ENCODE measurements at regions not wholly inside any gene's neighbourhood (a gene's known extent, or its start where the extent isn't known, plus 50 kb on each side); places are given as distances from the start of the nearest gene placed in this dataset.

DNA sequence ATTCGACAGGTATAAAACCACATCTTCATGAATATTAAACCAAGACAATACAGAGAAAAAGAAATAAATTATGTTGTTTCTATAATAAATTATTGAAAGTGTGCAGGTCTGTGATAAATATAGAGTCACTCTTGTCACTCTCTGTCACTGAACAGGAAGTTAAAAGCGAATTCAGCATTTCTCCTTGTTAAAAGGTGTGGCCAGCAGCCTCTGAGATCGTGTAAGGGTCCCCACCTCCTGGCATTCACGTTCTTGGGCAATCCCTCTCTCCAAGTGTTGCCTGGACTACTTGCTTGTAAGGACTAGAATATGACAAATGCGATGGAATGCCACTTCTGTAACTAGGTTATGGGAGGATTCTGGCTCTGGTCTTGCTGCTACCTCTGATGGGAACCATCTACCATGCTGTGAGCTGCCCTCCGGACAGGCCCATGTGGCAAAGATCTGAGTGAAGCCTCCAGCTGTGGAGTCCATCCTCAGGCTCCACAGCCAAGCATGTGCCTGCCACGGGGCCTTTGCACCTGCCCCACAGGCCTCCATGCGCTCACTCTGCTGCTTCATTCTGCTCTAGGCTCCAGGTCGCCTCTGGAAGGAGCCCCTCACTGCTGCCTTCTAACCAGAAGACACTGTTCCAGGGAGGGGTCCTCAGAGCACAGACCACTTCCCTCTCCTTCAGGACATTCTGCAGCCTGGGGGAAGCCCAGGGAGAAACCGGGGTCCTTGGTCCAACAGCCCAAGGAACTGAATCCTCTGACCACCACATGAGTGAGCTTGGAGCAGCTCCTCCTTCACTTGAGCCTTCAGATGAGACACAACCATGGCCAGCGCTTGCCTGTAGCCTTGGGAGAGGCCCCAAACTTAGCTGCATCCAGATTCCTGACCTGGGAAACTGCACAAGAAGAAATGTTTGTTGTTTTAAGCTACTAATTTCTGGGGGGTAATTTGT, 202.9 kb upstream of the HDAC4 start:
- TF ChIP-seq CTCF (IDR thresholded peaks at IDR 0.05) (no peak), POLR2A (IDR thresholded peaks at IDR 0.05) (no peak)
